Aorta (tissue), 5 donors: ENCODE measurements at regions not wholly inside any gene's neighbourhood (a gene's known extent, or its start where the extent isn't known, plus 50 kb on each side); places are given as distances from the start of the nearest gene placed in this dataset.

Experiments used
- ATAC-seq: fragments of 200-7000 bp; cut with Tn5 transposase; one replicate; pipeline ENCODE4 v1.9.1; 2022; ENCODE audit warnings: moderate library complexity; ENCODE audit not compliant: low FRiP score
- DNase-seq, 2 donors: peaks; one replicate each; pipeline ENCODE4 v3.0.0-alpha.2; 2020
- H3K27ac ChIP-seq, 2 donors: one replicate each; pipeline ENCODE4 v1.5.1; 2013; ENCODE audit warnings: low read length in 2 of 2, mild to moderate bottlenecking in 2 of 2, moderate library complexity in 2 of 2, control low read depth in 1 of 2, inconsistent platforms in 1 of 2, low read depth in 1 of 2
- H3K27me3 ChIP-seq, 2 donors: one replicate each; pipeline ENCODE4 v1.6.1; 2013; ENCODE audit warnings: control low read depth in 1 of 2, low read length in 1 of 2, mild to moderate bottlenecking in 1 of 2, moderate library complexity in 1 of 2; ENCODE audit not compliant: insufficient read depth in 2 of 2, control insufficient read depth in 1 of 2
- H3K36me3 ChIP-seq, 2 donors: one replicate each; pipeline ENCODE4 v1.6.1; 2013; ENCODE audit warnings: control low read depth in 1 of 2, low read length in 1 of 2, mild to moderate bottlenecking in 1 of 2; ENCODE audit not compliant: insufficient read depth in 2 of 2, control insufficient read depth in 1 of 2
- H3K4me1 ChIP-seq, 2 donors: one replicate each; pipeline ENCODE4 v1.6.1; 2013; ENCODE audit warnings: low read length in 2 of 2, control low read depth in 1 of 2, mild to moderate bottlenecking in 1 of 2, moderate library complexity in 1 of 2; ENCODE audit not compliant: insufficient read depth in 2 of 2, control insufficient read depth in 1 of 2
- H3K4me3 ChIP-seq, 2 donors: one replicate each; pipeline ENCODE4 v1.5.1; 2013; ENCODE audit warnings: low read length in 2 of 2, control low read depth in 1 of 2, mild to moderate bottlenecking in 1 of 2
- H3K9me3 ChIP-seq: one replicate; pipeline ENCODE4 v1.6.1; 2013; ENCODE audit warnings: mild to moderate bottlenecking, low read length; ENCODE audit not compliant: control insufficient read depth
- WGBS, 2 donors: extraction: QIAGEN DNeasy Blood & Tissue Kit; methylation state at CpG; one replicate each; pipeline ENCODE4 v1.1.7; 2013; 5-methylcytosine and 5-hydroxymethylcytosine counted together
- intact Hi-C, 2 donors: fragments of 100-400 bp; cut with DNase I; formaldehyde crosslinking; loops; one replicate each; pipeline versions ENCODE4 v1.14.2 to v1.15.0; 2022
- donor health status: healthy with polysubstance abuse.
- donor health status: Bipolar disorder and iron deficiency.
- donor health status: DM: no; HTN: no; CAD: no.
- donor health status: DM: no; HTN: no; CAD: no.
- donor health status: DM: yes; HTN: yes; CAD: no.

DNA sequence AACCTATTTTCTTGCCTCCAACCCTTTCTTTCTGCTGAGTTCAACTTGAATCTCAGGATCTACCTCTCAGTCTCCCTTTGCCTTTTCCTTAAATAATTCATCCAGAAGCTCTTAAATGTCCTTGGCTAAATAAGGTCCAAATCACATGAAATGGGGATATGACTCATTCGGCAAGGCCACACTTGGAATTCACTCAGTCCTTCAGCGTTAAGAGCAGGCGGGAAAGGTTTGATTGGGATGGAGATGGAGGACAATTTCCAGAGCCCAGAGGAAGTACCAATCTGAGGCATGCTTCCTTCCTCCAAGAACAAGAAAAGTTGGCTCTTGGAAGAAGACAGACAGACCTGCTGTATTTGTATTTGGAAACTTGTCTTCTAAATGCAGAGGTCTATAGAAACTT lies 128.5 kb downstream of the PROX1 start:
- Histone ChIP-seq H3K27me3 (peaks cover 0 to 2% of the 10 kb centered on the region in 2 donors), H3K36me3 (no peaks in the 10 kb centered on the region), H3K4me3 (no peak overlapping the region), H3K4me1 (no peaks in the 10 kb centered on the region), H3K27ac (no peak overlapping the region), H3K9me3 (peaks cover 11% of the 10 kb centered on the region)
- ATAC-seq (no peak), DNase-seq (no peak)
- intact Hi-C loops: no loop called here
- WGBS, 2 donors: 58 to 59% methylated on average over 3 of the region's 3 CpGs

DNA sequence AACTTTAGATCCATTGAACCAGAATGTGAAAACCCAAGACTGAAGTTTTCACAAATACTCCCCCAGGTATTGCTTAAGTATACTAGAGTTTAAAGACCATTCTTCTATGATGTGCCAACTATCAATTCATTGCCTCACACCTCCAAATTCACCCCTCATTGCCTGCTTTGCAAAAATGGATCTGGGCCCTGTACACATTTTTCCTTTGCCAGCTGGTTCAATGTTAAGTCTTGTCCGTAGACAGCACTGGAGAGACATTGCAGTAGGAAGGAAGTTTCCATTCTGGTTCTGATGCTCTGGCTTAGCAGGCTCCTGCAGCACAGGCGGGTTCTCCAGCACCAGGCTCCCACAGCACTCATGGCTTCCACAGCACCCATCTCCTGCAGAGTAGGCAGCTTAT lies 130.0 kb downstream of the PROX1 start:
- Histone ChIP-seq H3K4me3 (no peak overlapping the region), H3K9me3 (peaks cover 11% of the 10 kb centered on the region), H3K4me1 (no peaks in the 10 kb centered on the region), H3K27me3 (peaks cover 0 to 2% of the 10 kb centered on the region in 2 donors), H3K27ac (no peak overlapping the region), H3K36me3 (no peaks in the 10 kb centered on the region)
- intact Hi-C loops: no loop called here
- ATAC-seq (no peak), DNase-seq (no peak)
- 89 to 90% methylated on average over 2 of the region's 2 CpGs for WGBS, 2 donors

DNA sequence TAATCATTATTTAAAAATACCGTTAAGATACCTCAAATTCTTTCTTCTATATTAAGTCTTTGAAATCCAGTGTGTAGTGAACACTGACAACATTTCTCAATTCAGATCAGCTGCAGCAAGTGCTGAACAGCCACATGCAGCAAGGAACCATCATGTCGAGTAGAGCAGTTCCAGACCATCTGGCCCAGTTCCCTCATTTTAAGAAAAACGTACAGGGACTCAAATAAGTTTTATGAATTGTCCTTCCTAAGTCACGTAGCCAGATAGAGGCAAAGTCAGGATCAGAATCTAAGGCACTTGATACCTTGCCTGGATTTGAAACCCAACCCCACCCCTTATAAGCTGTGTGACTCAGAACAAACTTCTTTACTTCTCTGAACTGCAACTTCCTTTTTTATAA lies 132.4 kb downstream of the PROX1 start:
- DNase-seq (no peak), ATAC-seq (no peak)
- H3K27ac ChIP-seq: no peak overlapping the region
- 21 to 23% methylated on average over 4 of the region's 4 CpGs for WGBS, 2 donors
- H3K27me3 ChIP-seq: peaks cover 0 to 2% of the 10 kb centered on the region in 2 donors
- intact Hi-C loops: loop anchor here (5.0 kb wide), 1 partner anchor 873 kb away; no protein-coding TSS in a partner anchor
- no peak overlapping the region for H3K4me3 ChIP-seq
- H3K4me1 ChIP-seq: no peaks in the 10 kb centered on the region
- H3K9me3 ChIP-seq: peaks cover 12% of the 10 kb centered on the region
- H3K36me3 ChIP-seq: no peaks in the 10 kb centered on the region

- 61 to 72% methylated on average over 6 of the region's 6 CpGs for WGBS, 2 donors
- intact Hi-C loops: loop anchor here (5.0 kb wide), 1 partner anchor 874 kb away; no protein-coding TSS in a partner anchor
- Histone ChIP-seq H3K4me3 (no peak overlapping the region), H3K27ac (no peak overlapping the region), H3K9me3 (peaks cover 11% of the 10 kb centered on the region), H3K27me3 (peaks cover 0 to 2% of the 10 kb centered on the region in 2 donors), H3K4me1 (no peaks in the 10 kb centered on the region), H3K36me3 (no peaks in the 10 kb centered on the region)
- DNase-seq (no peak), ATAC-seq (no peak)
Observed at GRCh38 chr1:214120951-214121350, 133.2 kb downstream of the PROX1 start.

- Histone ChIP-seq H3K27ac (no peak overlapping the region), H3K27me3 (peaks cover 0 to 2% of the 10 kb centered on the region in 2 donors), H3K4me3 (no peak overlapping the region), H3K36me3 (no peaks in the 10 kb centered on the region), H3K9me3 (peaks cover 10% of the 10 kb centered on the region), H3K4me1 (no peaks in the 10 kb centered on the region)
- DNase-seq: no peak
- intact Hi-C loops: loop anchor here (5.0 kb wide), 1 partner anchor 875 kb away; no protein-coding TSS in a partner anchor
- 92 to 96% methylated on average over 6 of the region's 6 CpGs for WGBS, 2 donors
- no peak for ATAC-seq
Observed at GRCh38 chr1:214122110-214122509, 134.3 kb downstream of the PROX1 start.

DNA sequence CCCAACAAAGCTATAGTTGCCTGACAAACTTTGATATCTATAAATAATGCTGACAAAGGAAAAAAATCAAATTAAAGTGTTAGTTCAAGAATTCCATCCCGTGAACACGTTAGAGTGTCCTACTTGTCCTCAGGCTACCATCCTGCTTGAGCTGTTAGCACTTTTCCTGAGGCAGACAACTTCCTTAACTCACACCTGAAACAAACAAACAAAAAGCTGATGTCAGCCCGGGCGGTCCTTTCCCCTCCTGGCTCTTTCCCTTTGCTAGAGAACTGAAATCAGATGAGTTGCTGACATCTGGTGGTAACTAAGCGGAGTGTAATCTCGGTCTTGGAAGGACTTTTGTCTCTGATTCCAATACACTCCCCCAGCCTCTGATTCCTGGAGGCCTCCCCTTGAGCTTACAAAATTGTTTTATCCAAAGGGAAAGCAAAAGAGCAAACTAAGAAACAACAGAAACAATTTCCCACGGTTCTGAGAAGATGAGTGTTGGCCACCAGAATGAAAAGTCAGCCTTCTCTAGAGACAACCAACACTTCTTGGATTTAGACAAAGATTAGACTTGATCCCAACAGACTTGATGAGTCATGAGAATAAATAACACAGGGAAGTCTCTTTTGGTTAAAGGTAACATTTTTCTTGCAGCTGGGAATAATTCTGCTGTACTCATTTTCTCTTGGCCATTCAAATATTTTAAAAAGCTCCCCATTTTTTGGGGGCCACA lies 135.4 kb downstream of the PROX1 start:
- ATAC-seq (peak; percentile 64), DNase-seq (peak in 1 of 2 donors; percentile 59)
- intact Hi-C loops: loop anchor here (5.0 kb wide), 1 partner anchor 876 kb away; no protein-coding TSS in a partner anchor
- peaks cover 3% of the 10 kb centered on the region for H3K9me3 ChIP-seq
- no peak overlapping the region for H3K27ac ChIP-seq
- H3K4me3 ChIP-seq: no peak overlapping the region
- H3K36me3 ChIP-seq: no peaks in the 10 kb centered on the region
- no peaks in the 10 kb centered on the region for H3K4me1 ChIP-seq
- WGBS, 2 donors: 3 to 5% methylated on average over 7 of the region's 7 CpGs
- H3K27me3 ChIP-seq: no peaks in the 10 kb centered on the region

DNA sequence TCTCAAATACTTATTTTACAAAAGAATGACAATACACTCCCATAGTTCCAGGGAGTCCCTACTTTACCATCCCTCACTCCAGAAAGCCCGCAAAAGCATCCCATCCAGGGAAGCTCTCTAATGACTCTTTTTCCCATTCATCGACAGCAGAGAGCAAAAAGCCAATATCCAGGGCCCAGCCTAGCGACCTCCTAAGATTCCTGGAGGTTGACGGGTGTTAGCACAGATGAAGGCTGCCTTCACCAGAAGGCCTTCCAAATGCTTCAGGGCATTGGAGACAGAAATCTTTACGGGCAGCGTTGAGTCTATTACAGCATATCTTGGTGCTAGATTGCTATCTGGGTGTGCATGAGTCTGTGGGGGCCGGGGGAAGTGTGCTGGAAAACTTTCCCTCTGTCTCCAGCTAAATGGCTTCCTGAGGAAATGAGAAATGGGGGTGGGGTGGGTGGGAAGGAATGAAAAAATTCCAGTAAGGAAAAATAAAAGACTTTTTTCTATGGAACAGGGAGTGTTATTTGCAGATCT lies 136.6 kb downstream of the PROX1 start:
- WGBS, 2 donors: 64 to 67% methylated on average over 7 of the region's 7 CpGs
- intact Hi-C loops: loop anchor here (5.0 kb wide), 1 partner anchor 877 kb away; no protein-coding TSS in a partner anchor
- no peaks in the 10 kb centered on the region for H3K36me3 ChIP-seq
- no peak overlapping the region for H3K27ac ChIP-seq
- H3K4me1 ChIP-seq: no peaks in the 10 kb centered on the region
- H3K4me3 ChIP-seq: no peak overlapping the region
- peaks cover 1% of the 10 kb centered on the region for H3K9me3 ChIP-seq
- ATAC-seq (no peak), DNase-seq (no peak)
- no peaks in the 10 kb centered on the region for H3K27me3 ChIP-seq

GRCh38 chr1:214124915-214125314 lies 137.1 kb downstream of the PROX1 start:
- H3K4me1 ChIP-seq: no peaks in the 10 kb centered on the region
- no peak for ATAC-seq
- H3K36me3 ChIP-seq: no peaks in the 10 kb centered on the region
- peaks cover 1% of the 10 kb centered on the region for H3K9me3 ChIP-seq
- no peak overlapping the region for H3K27ac ChIP-seq
- 43% methylated on average over 4 of the region's 4 CpGs for WGBS, 2 donors
- H3K4me3 ChIP-seq: no peak overlapping the region
- no peaks in the 10 kb centered on the region for H3K27me3 ChIP-seq
- intact Hi-C loops: loop anchor here (5.0 kb wide), 1 partner anchor 878 kb away; no protein-coding TSS in a partner anchor
- DNase-seq: no peak

DNA sequence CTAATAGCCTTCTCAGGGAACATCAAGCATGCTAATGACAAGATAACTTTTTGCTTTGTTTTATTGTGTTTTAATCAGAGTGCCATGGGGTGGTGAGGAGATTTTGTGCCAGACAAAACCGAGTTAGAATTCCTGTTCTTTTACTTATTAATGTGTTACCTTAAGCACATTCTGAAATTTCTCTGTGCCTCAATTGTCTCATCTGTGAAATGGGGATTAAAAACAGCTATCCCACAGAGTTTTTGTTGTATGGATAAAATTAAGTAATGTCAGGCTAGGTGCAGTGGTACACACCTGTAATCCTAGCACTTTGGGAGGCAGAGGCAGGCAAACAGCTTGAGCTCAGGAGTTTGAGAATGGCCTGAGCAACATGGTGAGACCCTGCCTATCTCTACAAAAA lies 138.0 kb downstream of the PROX1 start:
- H3K4me1 ChIP-seq: no peaks in the 10 kb centered on the region
- peaks cover 1% of the 10 kb centered on the region for H3K9me3 ChIP-seq
- H3K27ac ChIP-seq: no peak overlapping the region
- H3K36me3 ChIP-seq: no peaks in the 10 kb centered on the region
- no peaks in the 10 kb centered on the region for H3K27me3 ChIP-seq
- ATAC-seq (no peak), DNase-seq (no peak)
- no peak overlapping the region for H3K4me3 ChIP-seq
- WGBS, 2 donors: 70 to 76% methylated on average over 1 of the region's 1 CpG
- intact Hi-C loops: no loop called here
